Endodermal cell (in vitro differentiated cells): ENCODE measurements at regions not wholly inside any gene's neighbourhood (a gene's known extent, or its start where the extent isn't known, plus 50 kb on each side); places are given as distances from the start of the nearest gene placed in this dataset.

Experiments
- DNase-seq: peaks from one replicate; pipeline ENCODE4 v3.0.0-alpha.2; 2017
- H3K27ac ChIP-seq: 2 replicates; pipeline ENCODE4 v1.5.1; 2013; ENCODE audit warnings: mild to moderate bottlenecking, low read depth, low read length, moderate library complexity
- H3K27me3 ChIP-seq: 2 replicates; pipeline ENCODE4 v1.6.1; 2013; ENCODE audit warnings: mild to moderate bottlenecking, low read length, moderate library complexity; ENCODE audit not compliant: insufficient read depth, control insufficient read depth, poor library complexity, severe bottlenecking
- H3K36me3 ChIP-seq: 2 replicates; pipeline ENCODE4 v1.7.0; 2013; ENCODE audit warnings: mild to moderate bottlenecking, low read length, moderate library complexity; ENCODE audit not compliant: control insufficient read depth, insufficient read depth
- H3K4me1 ChIP-seq: one replicate; pipeline ENCODE4 v1.7.0; 2013; ENCODE audit warnings: low read length; ENCODE audit not compliant: control insufficient read depth, insufficient read depth
- H3K4me3 ChIP-seq: 2 replicates; pipeline ENCODE4 v1.5.1; 2013; ENCODE audit warnings: mild to moderate bottlenecking, low read length, moderate library complexity
- H3K9ac ChIP-seq: 2 replicates; pipeline ENCODE4 v1.6.1; 2013; ENCODE audit warnings: mild to moderate bottlenecking, low read length, moderate library complexity; ENCODE audit not compliant: poor library complexity, severe bottlenecking; ENCODE audit errors: extremely low read depth
- H3K9me3 ChIP-seq: 2 replicates; pipeline ENCODE4 v1.6.1; 2013; ENCODE audit warnings: mild to moderate bottlenecking, low read length, moderate library complexity; ENCODE audit not compliant: control insufficient read depth
- H3K27ac Mint-ChIP-seq: 2 replicates; pipeline ENCODE4 v1.8.0; 2020; ENCODE audit warnings: mixed read lengths
- H3K27me3 Mint-ChIP-seq: 2 replicates; pipeline ENCODE4 v1.8.0; 2021; ENCODE audit warnings: mild to moderate bottlenecking, mixed read lengths; ENCODE audit not compliant: insufficient read depth
- H3K36me3 Mint-ChIP-seq: 2 replicates; pipeline ENCODE4 v1.8.0; 2020; ENCODE audit warnings: low read depth, mixed read lengths
- H3K4me1 Mint-ChIP-seq: 2 replicates; pipeline ENCODE4 v1.8.0; 2020; ENCODE audit warnings: mixed read lengths
- H3K4me3 Mint-ChIP-seq: 2 replicates; pipeline ENCODE4 v1.8.0; 2020; ENCODE audit warnings: mild to moderate bottlenecking, moderate library complexity, mixed read lengths
- H3K9me3 Mint-ChIP-seq: 2 replicates; pipeline ENCODE4 v1.8.0; 2020; ENCODE audit warnings: mild to moderate bottlenecking, mixed read lengths
- WGBS, 2 experiments: methylation state at CpG; one replicate each; pipeline versions ENCODE4 v1.1.5 to v1.1.7; 2013; ENCODE audit warnings: missing lambda C conversion rate in 2 of 2, mixed read lengths in 1 of 2; ENCODE audit not compliant: insufficient coverage in 1 of 2, insufficient read length in 1 of 2; 5-methylcytosine and 5-hydroxymethylcytosine counted together
- TF ChIP-seq, protein P1 (sequence below): fragments of 200-600 bp; sonication (generic); conservative IDR thresholded peaks from 2 replicates; pipeline ENCODE4 v1.5.0; 2021; ENCODE audit warnings: antibody characterized with exemption, mild to moderate bottlenecking

DNA sequence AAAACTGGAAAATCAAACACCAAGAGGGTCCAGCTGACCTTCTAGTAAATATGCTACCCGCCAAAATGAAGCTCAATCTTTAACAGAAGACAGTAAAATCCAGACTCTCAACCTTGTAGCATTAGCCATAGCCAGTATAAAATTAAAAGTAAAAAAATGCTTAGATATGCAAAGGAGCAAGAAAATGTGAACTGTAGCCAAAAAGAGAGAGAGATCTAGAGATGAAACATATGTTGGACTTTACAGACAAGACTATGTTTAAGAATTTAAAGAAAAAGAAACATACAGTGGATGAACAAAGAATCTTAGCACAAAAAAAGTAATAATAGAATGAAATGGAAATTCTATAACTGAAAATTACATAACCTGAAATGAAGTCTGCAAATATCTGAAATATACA is 344.5 kb downstream of the LRATD1 start:
- Mint-ChIP-seq H3K27me3 (no peaks in the 10 kb centered on the region), H3K4me1 (peaks cover 5% of the 10 kb centered on the region), H3K27ac (no peak overlapping the region), H3K4me3 (no peak overlapping the region), H3K36me3 (no peaks in the 10 kb centered on the region), H3K9me3 (no peaks in the 10 kb centered on the region)
- 86 to 92% methylated on average over 1 of the region's 1 CpG for WGBS, 2 experiments
- Histone ChIP-seq H3K9ac (no peak overlapping the region), H3K4me3 (no peak overlapping the region), H3K9me3 (no peaks in the 10 kb centered on the region), H3K27me3 (no peaks in the 10 kb centered on the region), H3K36me3 (no peaks in the 10 kb centered on the region), H3K4me1 (no peaks in the 10 kb centered on the region), H3K27ac (no peak overlapping the region)
- DNase-seq, result no peak
- TF ChIP-seq, protein P1, sequence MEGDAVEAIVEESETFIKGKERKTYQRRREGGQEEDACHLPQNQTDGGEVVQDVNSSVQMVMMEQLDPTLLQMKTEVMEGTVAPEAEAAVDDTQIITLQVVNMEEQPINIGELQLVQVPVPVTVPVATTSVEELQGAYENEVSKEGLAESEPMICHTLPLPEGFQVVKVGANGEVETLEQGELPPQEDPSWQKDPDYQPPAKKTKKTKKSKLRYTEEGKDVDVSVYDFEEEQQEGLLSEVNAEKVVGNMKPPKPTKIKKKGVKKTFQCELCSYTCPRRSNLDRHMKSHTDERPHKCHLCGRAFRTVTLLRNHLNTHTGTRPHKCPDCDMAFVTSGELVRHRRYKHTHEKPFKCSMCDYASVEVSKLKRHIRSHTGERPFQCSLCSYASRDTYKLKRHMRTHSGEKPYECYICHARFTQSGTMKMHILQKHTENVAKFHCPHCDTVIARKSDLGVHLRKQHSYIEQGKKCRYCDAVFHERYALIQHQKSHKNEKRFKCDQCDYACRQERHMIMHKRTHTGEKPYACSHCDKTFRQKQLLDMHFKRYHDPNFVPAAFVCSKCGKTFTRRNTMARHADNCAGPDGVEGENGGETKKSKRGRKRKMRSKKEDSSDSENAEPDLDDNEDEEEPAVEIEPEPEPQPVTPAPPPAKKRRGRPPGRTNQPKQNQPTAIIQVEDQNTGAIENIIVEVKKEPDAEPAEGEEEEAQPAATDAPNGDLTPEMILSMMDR, result no peak

DNA sequence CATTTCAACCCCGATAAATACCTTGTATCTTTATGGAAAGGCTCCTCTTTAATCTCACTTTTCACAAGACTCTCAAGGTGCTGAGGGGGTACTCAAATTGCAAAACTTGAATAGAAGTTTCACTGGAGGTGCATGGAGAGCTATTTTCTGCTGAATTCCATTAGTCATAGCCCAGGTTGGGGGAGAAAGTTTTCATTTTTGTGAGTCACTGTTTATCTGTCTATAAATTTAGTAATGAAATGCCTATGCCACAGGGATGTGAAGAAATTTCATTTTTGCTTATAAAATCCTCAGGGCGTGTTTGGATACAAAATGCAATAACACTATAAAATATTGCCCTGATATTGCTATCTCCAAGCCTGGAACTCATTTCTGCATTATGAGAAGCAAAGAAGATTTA is 346.3 kb downstream of the LRATD1 start:
- Mint-ChIP-seq H3K4me1 (peaks cover 5% of the 10 kb centered on the region), H3K4me3 (no peak overlapping the region), H3K27ac (no peak overlapping the region), H3K9me3 (no peaks in the 10 kb centered on the region), H3K36me3 (no peaks in the 10 kb centered on the region), H3K27me3 (no peaks in the 10 kb centered on the region)
- DNase-seq, result no peak
- Histone ChIP-seq H3K9ac (no peak overlapping the region), H3K27me3 (no peaks in the 10 kb centered on the region), H3K9me3 (no peaks in the 10 kb centered on the region), H3K36me3 (no peaks in the 10 kb centered on the region), H3K27ac (no peak overlapping the region), H3K4me3 (no peak overlapping the region), H3K4me1 (no peaks in the 10 kb centered on the region)
- TF ChIP-seq, protein P1, result no peak
- 93 to 100% methylated on average over 1 to 2 of the region's 2 CpGs for WGBS, 2 experiments

DNA sequence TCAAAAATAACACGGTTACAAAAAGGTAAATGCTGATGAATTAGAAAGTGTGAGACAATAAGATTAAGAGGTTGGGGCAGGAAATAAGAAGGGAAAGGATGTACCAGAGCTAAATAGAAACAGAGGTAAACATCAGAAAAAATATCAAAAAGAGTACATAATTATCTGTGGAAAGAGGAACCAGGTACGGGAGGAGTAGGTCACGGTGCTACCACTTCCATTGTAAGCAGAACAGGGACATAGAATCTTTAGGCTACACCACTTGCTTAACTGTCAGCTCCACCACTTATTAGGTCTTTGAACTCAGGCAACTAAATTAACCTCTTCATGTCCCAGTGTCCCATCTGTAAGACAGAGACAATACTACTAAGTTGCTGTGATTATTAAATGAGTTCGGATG is 350.3 kb downstream of the LRATD1 start:
- H3K9me3 ChIP-seq, result no peaks in the 10 kb centered on the region
- H3K27me3 ChIP-seq, result no peaks in the 10 kb centered on the region
- 93% methylated on average over 4 of the region's 4 CpGs; no CpG with 5 or more reads in 1 of the 2 experiments for WGBS, 2 experiments
- no peak overlapping the region for H3K9ac ChIP-seq
- TF ChIP-seq, protein P1, result no peak
- H3K4me1 ChIP-seq, result no peaks in the 10 kb centered on the region
- no peaks in the 10 kb centered on the region for H3K36me3 ChIP-seq
- DNase-seq, result no peak
- peaks cover 5% of the 10 kb centered on the region for H3K4me1 Mint-ChIP-seq
- no peaks in the 10 kb centered on the region for H3K27me3 Mint-ChIP-seq
- H3K9me3 Mint-ChIP-seq, result no peaks in the 10 kb centered on the region
- H3K27ac Mint-ChIP-seq, result no peak overlapping the region
- H3K36me3 Mint-ChIP-seq, result no peaks in the 10 kb centered on the region
- no peak overlapping the region for H3K4me3 ChIP-seq
- no peak overlapping the region for H3K4me3 Mint-ChIP-seq
- no peak overlapping the region for H3K27ac ChIP-seq
